NB4 (cell line): ENCODE measurements at regions not wholly inside any gene's neighbourhood (a gene's known extent, or its start where the extent isn't known, plus 50 kb on each side); places are given as distances from the start of the nearest gene placed in this dataset.

Experiments used
- CTCF ChIP-seq: IDR thresholded peaks from one replicate; pipeline ENCODE4 v1.5.1; 2012; ENCODE audit warnings: low read depth, low read length
- MAX ChIP-seq: IDR thresholded peaks from 2 replicates; pipeline ENCODE4 v1.6.1; 2011; ENCODE audit warnings: low read depth, low read length
- POLR2A ChIP-seq: IDR thresholded peaks from 2 replicates; pipeline ENCODE4 v1.6.1; 2011; ENCODE audit warnings: mild to moderate bottlenecking; ENCODE audit not compliant: insufficient read length; ENCODE audit errors: extremely low read depth

- no peak for TF ChIP-seq CTCF
- TF ChIP-seq POLR2A, result no peak
- no peak for TF ChIP-seq MAX
These were observed 179.5 kb upstream of the PARD3B start for GRCh38 chr2:204365811-204366210.
